ENCODE measurements at regions not wholly inside any gene's neighbourhood (a gene's known extent, or its start where the extent isn't known, plus 50 kb on each side); places are given as distances from the start of the nearest gene placed in this dataset.

DNA sequence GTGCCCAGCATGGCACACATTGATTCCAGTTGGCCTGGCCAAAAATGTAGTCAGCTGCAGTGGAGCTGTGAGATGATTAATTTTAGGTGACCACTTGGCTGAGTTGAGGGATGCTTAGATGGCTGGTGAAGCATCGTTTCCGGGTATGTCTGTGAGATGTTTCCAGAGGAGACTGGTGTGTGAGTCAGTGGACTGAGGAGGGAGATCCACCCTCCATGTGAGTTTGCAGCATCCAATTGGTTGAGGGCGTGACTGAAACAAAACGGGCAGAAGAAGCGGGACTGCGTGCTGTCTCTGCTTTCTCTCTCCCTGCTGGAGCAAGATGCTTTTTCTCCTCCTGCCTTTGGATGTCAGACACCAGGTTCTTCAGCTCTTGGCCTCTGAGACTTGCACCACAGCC, 68.2 kb upstream of the DSCAM start:
- Histone ChIP-seq H3K4me3 (no peak overlapping the region), H3K4me1 (no peaks in the 10 kb centered on the region), H3K9me3 (no peaks in the 10 kb centered on the region), H3K27me3 (peaks cover 0 to 7% (median 0%) of the 10 kb centered on the region in 3 donors), H3K27ac (no peak overlapping the region), H3K36me3 (no peaks in the 10 kb centered on the region)
- intact Hi-C loops (cut with DNase I; ENCODE audit: low total_unique reads), result no loop called here
- no peak for DNase-seq
- WGBS, 5 donors, result 86 to 97% (median 92%) methylated on average over 6 of the region's 6 CpGs
- TF ChIP-seq POLR2AphosphoS5 (IDR thresholded peaks at IDR 0.05) (no peak), POLR2A (IDR thresholded peaks at IDR 0.05) (no peak), CTCF (IDR thresholded peaks at IDR 0.05) (no peak), EP300 (IDR thresholded peaks at IDR 0.05) (no peak)

DNA sequence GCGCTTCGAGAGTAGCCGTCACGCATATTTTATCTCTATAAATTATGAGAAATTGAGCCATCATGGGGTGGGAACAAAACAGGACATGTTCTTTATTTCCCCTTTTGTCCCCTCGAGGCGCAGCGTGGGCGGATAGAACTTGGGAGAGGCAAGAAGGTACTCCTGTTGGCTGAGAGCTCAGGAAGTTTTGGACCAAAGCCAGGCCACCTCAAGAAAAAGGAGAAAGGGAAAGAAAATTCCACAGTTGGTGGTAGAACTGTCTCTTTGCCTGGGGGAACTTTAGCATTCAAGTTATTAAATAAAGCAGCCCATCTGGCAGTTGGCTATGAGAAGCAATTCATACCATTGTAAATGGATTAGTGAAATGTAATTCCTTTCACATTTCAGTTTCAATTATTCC, 76.4 kb upstream of the DSCAM start:
- H3K4me3 ChIP-seq, result no peak overlapping the region
- no peaks in the 10 kb centered on the region for H3K36me3 ChIP-seq
- intact Hi-C loops (cut with DNase I; ENCODE audit: low total_unique reads), result no loop called here
- 73 to 80% (median 77%) methylated on average over 8 of the region's 8 CpGs for WGBS, 5 donors
- no peak for DNase-seq
- H3K27me3 ChIP-seq, result no peaks in the 10 kb centered on the region
- H3K9me3 ChIP-seq, result peaks cover 0 to 8% (median 6%) of the 10 kb centered on the region in 4 donors
- no peak for TF ChIP-seq POLR2A (IDR thresholded peaks at IDR 0.05)
- no peak for TF ChIP-seq POLR2AphosphoS5 (IDR thresholded peaks at IDR 0.05)
- no peak for TF ChIP-seq EP300 (IDR thresholded peaks at IDR 0.05)
- TF ChIP-seq CTCF (IDR thresholded peaks at IDR 0.05), result no peak
- no peak overlapping the region for H3K27ac ChIP-seq
- no peaks in the 10 kb centered on the region for H3K4me1 ChIP-seq

- TF ChIP-seq CTCF (IDR thresholded peaks at IDR 0.05), result no peak
- no peak for TF ChIP-seq EP300 (IDR thresholded peaks at IDR 0.05)
- no peak for TF ChIP-seq POLR2AphosphoS5 (IDR thresholded peaks at IDR 0.05)
- TF ChIP-seq POLR2A (IDR thresholded peaks at IDR 0.05), result no peak
- intact Hi-C loops (cut with DNase I; ENCODE audit: low total_unique reads), result no loop called here
- Histone ChIP-seq H3K27me3 (no peaks in the 10 kb centered on the region), H3K9me3 (peaks cover 0 to 13% (median 9%) of the 10 kb centered on the region in 4 donors), H3K4me1 (no peaks in the 10 kb centered on the region), H3K27ac (no peak overlapping the region), H3K4me3 (no peak overlapping the region), H3K36me3 (no peaks in the 10 kb centered on the region)
- no peak for DNase-seq
- 79 to 88% (median 87%) methylated on average over 7 of the region's 7 CpGs for WGBS, 5 donors
These were observed 76.9 kb upstream of the DSCAM start for GRCh38 chr21:40923901-40924300.

DNA sequence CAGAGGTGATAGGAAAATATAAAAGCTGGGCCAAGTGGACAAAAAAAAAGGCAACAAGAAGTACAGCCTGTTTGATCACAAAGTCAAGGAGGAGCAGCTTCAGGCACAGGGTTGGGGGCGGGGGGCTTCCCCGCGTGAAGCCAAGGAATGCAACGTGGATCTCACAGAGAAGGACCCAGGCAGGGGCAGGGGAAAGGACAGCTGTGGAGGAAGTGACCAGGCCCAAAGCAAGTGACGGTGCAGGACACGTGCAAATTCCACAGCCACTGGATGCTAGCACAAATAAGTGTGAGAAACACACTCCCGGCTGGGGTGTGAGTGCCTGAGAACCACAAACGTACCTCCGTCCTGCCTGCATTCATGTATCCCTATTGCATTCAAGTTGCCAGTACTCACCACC, 77.7 kb upstream of the DSCAM start:
- Histone ChIP-seq H3K36me3 (no peaks in the 10 kb centered on the region), H3K4me3 (no peak overlapping the region), H3K27ac (no peak overlapping the region), H3K27me3 (no peaks in the 10 kb centered on the region), H3K9me3 (peaks cover 0 to 18% (median 13%) of the 10 kb centered on the region in 4 donors), H3K4me1 (no peaks in the 10 kb centered on the region)
- WGBS, 5 donors, result 75 to 79% (median 78%) methylated on average over 9 of the region's 9 CpGs
- intact Hi-C loops (cut with DNase I; ENCODE audit: low total_unique reads), result no loop called here
- DNase-seq, result no peak
- TF ChIP-seq EP300 (IDR thresholded peaks at IDR 0.05) (no peak), CTCF (IDR thresholded peaks at IDR 0.05) (no peak), POLR2A (IDR thresholded peaks at IDR 0.05) (no peak), POLR2AphosphoS5 (IDR thresholded peaks at IDR 0.05) (no peak)
